Activated naive CD8-positive, alpha-beta T cell treated with anti-CD3 and anti-CD28 coated beads for 36 hours (primary cell): ENCODE measurements at regions not wholly inside any gene's neighbourhood (a gene's known extent, or its start where the extent isn't known, plus 50 kb on each side); places are given as distances from the start of the nearest gene placed in this dataset.

ENCODE experiments used
- DNase-seq: peaks from one replicate; pipeline ENCODE4 v3.0.0; 2021
- H3K27ac Mint-ChIP-seq: one replicate; pipeline ENCODE4 v1.8.0; 2022; ENCODE audit warnings: mild to moderate bottlenecking, moderate library complexity, mixed read lengths
- H3K27me3 Mint-ChIP-seq: one replicate; pipeline ENCODE4 v1.8.0; 2022; ENCODE audit warnings: mild to moderate bottlenecking, mixed read lengths
- H3K36me3 Mint-ChIP-seq: one replicate; pipeline ENCODE4 v1.8.0; 2021; ENCODE audit warnings: mild to moderate bottlenecking, mixed read lengths
- H3K4me1 Mint-ChIP-seq: one replicate; pipeline ENCODE4 v1.8.0; 2021; ENCODE audit warnings: mixed read lengths
- H3K4me3 Mint-ChIP-seq: one replicate; pipeline ENCODE4 v1.8.0; 2022; ENCODE audit warnings: mild to moderate bottlenecking, moderate library complexity, mixed read lengths
- H3K9me3 Mint-ChIP-seq: one replicate; pipeline ENCODE4 v1.8.0; 2022; ENCODE audit warnings: mixed read lengths

DNA sequence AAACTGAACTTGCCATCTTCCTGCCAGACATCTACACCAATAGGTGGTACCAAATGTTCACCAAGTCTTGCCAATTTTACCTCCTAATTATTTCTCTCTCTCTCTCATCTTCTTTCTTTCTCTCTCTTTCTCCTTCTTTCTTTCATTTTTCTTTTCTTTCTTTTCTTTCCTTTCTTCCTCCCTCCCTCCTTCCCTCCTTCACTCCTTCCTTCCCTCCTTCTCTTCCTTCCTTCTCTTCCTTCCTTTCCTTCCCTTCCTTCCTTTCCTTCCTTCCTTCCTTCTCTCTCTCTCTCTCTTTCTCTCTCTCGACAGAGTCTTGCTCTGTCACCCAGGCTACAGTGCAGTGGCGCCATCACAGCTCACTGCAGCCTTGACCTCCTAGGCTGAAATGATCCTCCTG is 55.4 kb upstream of the PSMA6 start:
- H3K4me1 Mint-ChIP-seq, result peaks cover 1% of the 10 kb centered on the region
- H3K9me3 Mint-ChIP-seq, result no peaks in the 10 kb centered on the region
- H3K36me3 Mint-ChIP-seq, result peaks cover 5% of the 10 kb centered on the region
- no peaks in the 10 kb centered on the region for H3K27me3 Mint-ChIP-seq
- DNase-seq, result no peak
- no peak overlapping the region for H3K4me3 Mint-ChIP-seq
- no peak overlapping the region for H3K27ac Mint-ChIP-seq

DNA sequence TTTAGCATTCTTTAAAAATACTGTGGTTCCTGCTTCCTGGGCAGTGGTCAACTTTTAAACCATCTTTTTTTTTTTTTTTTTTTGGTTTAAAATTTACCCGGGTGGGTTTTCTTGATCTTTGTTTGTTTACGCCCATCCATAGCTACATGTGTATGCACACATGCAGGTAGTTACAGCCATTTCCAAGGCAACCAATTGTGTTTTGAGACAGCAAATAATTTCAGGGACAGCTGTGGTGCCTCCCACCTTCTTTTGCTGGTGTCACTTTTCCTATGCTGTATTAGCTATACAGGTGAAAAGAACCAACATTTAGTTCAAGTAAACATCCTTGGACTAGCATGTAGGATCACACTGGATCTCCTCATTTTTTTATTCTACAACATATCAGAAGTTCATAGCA is 52.0 kb upstream of the PSMA6 start:
- Mint-ChIP-seq H3K9me3 (no peaks in the 10 kb centered on the region), H3K27me3 (no peaks in the 10 kb centered on the region), H3K4me1 (peaks cover 7% of the 10 kb centered on the region), H3K27ac (no peak overlapping the region), H3K4me3 (no peak overlapping the region), H3K36me3 (peaks cover 7% of the 10 kb centered on the region)
- DNase-seq, result no peak
